ENCODE measurements at regions not wholly inside any gene's neighbourhood (a gene's known extent, or its start where the extent isn't known, plus 50 kb on each side); places are given as distances from the start of the nearest gene placed in this dataset.

DNA sequence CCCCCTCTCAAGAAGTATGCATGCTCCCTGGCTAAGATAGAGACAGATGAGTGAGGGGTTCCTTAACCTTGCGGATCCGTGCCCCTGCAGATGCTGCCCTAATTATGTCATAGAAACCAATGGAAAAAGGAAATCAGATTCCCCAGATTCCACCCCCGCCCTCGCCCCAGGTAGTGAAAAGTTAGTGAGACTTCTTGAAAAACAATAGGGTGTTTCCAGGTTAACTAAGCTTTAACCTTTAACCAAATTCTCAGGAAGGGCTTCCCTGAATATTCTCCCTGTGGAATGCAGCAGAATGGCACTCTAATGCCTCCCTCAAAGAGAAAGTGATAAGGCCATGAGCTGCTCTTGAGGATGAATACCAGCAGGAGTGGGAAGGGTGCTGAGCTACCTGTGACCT lies 116.0 kb upstream of the RANBP3L start:
- intact Hi-C loops (cut with DNase I; ENCODE audit: low total_unique reads) = no loop called here
- Histone ChIP-seq H3K4me3 (no peak overlapping the region), H3K27me3 (no peaks in the 10 kb centered on the region), H3K4me1 (no peaks in the 10 kb centered on the region), H3K27ac (no peak overlapping the region), H3K9me3 (no peaks in the 10 kb centered on the region), H3K36me3 (no peaks in the 10 kb centered on the region)
- no peak for DNase-seq
- TF ChIP-seq, protein P1, sequence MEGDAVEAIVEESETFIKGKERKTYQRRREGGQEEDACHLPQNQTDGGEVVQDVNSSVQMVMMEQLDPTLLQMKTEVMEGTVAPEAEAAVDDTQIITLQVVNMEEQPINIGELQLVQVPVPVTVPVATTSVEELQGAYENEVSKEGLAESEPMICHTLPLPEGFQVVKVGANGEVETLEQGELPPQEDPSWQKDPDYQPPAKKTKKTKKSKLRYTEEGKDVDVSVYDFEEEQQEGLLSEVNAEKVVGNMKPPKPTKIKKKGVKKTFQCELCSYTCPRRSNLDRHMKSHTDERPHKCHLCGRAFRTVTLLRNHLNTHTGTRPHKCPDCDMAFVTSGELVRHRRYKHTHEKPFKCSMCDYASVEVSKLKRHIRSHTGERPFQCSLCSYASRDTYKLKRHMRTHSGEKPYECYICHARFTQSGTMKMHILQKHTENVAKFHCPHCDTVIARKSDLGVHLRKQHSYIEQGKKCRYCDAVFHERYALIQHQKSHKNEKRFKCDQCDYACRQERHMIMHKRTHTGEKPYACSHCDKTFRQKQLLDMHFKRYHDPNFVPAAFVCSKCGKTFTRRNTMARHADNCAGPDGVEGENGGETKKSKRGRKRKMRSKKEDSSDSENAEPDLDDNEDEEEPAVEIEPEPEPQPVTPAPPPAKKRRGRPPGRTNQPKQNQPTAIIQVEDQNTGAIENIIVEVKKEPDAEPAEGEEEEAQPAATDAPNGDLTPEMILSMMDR (IDR thresholded peaks at IDR 0.05) = no peak
- no peak for TF ChIP-seq POLR2A (IDR thresholded peaks at IDR 0.05)

DNA sequence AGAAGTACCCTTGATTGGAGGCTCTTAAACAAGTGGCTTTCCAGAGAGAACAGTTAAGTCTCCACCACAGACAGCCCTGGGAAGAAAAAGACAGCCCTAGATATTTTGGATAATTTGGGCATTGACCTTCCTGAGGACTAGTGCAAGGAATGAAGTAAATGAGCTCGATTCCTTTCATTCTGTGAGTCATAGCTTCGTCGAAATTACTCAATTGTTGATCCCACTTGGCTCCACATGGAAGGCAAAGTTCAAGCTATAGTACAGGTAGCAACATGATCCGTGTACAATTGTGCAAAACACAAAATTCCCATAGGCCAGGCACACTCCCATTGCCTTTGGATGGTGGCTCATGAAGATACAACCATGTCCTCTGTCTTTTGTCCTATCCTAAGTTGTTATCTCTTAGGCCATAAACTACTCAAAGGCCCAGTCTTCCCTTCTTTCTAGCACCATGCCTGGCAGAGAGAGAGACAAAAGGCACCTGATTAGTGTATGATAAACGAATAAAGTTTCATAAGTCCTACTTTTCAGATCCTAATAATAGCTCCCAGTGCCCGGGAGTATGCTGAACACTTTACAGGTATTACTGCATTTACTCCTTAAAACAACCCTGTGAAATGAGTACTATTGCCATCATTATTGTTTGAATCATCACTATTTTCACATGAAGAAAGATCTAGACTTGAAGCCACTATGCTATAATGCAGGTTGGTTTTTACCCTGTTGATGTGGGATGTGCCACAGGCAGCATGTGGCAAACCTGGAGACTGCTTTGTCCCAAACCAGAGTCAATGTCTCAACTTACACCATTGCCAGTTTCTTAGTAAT lies 116.7 kb upstream of the RANBP3L start:
- no peaks in the 10 kb centered on the region for H3K9me3 ChIP-seq
- DNase-seq = no peak
- no peaks in the 10 kb centered on the region for H3K4me1 ChIP-seq
- no peaks in the 10 kb centered on the region for H3K27me3 ChIP-seq
- intact Hi-C loops (cut with DNase I; ENCODE audit: low total_unique reads) = no loop called here
- TF ChIP-seq POLR2A (IDR thresholded peaks at IDR 0.05) = no peak
- TF ChIP-seq, protein P1 (IDR thresholded peaks at IDR 0.05) = no peak
- no peaks in the 10 kb centered on the region for H3K36me3 ChIP-seq
- no peak overlapping the region for H3K27ac ChIP-seq
- no peak overlapping the region for H3K4me3 ChIP-seq

DNA sequence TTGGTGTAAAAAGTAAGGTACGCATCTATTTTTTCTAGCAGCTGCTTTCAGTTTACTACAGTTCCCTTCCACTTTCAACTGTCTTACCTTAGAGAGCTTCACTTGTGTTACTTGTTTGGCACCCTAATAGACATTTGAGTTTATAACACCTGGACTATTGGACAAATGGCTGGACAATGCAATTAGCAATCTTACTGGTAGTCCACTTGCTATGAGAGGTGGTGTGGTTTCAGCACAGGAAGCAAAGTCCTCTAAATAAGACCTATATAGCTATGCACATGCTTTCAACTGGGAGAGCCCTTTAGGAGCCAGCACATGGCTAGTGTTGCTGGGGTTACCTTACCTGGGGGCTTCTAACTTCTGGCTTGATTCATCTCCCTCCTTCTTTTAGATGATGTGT lies 119.6 kb upstream of the RANBP3L start:
- TF ChIP-seq, protein P1 (IDR thresholded peaks at IDR 0.05) = no peak
- TF ChIP-seq POLR2A (IDR thresholded peaks at IDR 0.05) = no peak
- H3K9me3 ChIP-seq = no peaks in the 10 kb centered on the region
- no peak overlapping the region for H3K27ac ChIP-seq
- H3K4me1 ChIP-seq = no peaks in the 10 kb centered on the region
- intact Hi-C loops (cut with DNase I; ENCODE audit: low total_unique reads) = no loop called here
- H3K27me3 ChIP-seq = no peaks in the 10 kb centered on the region
- H3K36me3 ChIP-seq = no peaks in the 10 kb centered on the region
- no peak overlapping the region for H3K4me3 ChIP-seq
- no peak for DNase-seq

DNA sequence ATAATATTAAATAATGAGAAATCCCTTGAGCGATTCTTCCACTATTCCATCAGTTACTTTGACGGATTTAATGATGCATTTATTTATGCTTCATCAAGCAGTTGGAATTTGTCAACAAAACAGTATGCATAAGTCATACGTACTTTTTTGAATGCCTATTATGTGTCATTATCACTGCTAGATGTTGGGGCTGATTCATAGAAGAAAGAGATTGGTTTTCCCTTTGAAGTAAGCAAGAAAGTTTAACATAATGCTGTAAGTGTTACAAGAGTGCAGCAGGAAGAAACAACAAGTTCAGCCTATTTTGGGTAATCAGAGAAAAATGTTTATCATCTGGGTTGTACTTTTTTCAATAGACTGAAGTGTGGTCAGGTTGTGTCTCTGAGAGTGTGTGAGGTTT lies 121.2 kb upstream of the RANBP3L start:
- intact Hi-C loops (cut with DNase I; ENCODE audit: low total_unique reads) = no loop called here
- H3K27ac ChIP-seq = no peak overlapping the region

More for the DNA sequence above, 121.2 kb upstream of the RANBP3L start:
- no peaks in the 10 kb centered on the region for H3K36me3 ChIP-seq
- no peak overlapping the region for H3K4me3 ChIP-seq
- H3K4me1 ChIP-seq = no peaks in the 10 kb centered on the region
- DNase-seq = no peak
- H3K27me3 ChIP-seq = no peaks in the 10 kb centered on the region
- TF ChIP-seq POLR2A (IDR thresholded peaks at IDR 0.05) = no peak
- TF ChIP-seq, protein P1 (IDR thresholded peaks at IDR 0.05) = no peak
- H3K9me3 ChIP-seq = no peaks in the 10 kb centered on the region

Data from uterus (tissue), 3 donors.